Non-pigmented ciliary epithelial cell (primary cell): ENCODE measurements at regions not wholly inside any gene's neighbourhood (a gene's known extent, or its start where the extent isn't known, plus 50 kb on each side); places are given as distances from the start of the nearest gene placed in this dataset.

ENCODE experiments used
- DNase-seq: peaks from one replicate; pipeline ENCODE4 v3.0.0-alpha.2; 2010; ENCODE audit warnings: low read depth

- DNase-seq: no peak
Observed at GRCh38 chr11:29781268-29781667, 235.6 kb downstream of the KCNA4 start.

GRCh38 chr11:29780756-29781155, 236.1 kb downstream of the KCNA4 start:
- no peak for DNase-seq

- peak; percentile 26 for DNase-seq
Observed at GRCh38 chr11:29773656-29774264, 243.1 kb downstream of the KCNA4 start.

GRCh38 chr11:29756871-29757270, 260.0 kb downstream of the KCNA4 start:
- no peak for DNase-seq

GRCh38 chr11:29755474-29755873, 261.4 kb downstream of the KCNA4 start:
- no peak for DNase-seq

- DNase-seq: no peak
Observed at GRCh38 chr11:29751618-29752017, 265.2 kb downstream of the KCNA4 start.

- no peak for DNase-seq
Observed at GRCh38 chr11:29750392-29750791, 266.4 kb downstream of the KCNA4 start.

GRCh38 chr11:29734287-29734686, 282.5 kb downstream of the KCNA4 start:
- no peak for DNase-seq

- DNase-seq: no peak
Observed at GRCh38 chr11:29713831-29714320, 303.0 kb downstream of the KCNA4 start.

- no peak for DNase-seq
Observed at GRCh38 chr11:29712616-29713015, 304.2 kb downstream of the KCNA4 start.

GRCh38 chr11:29707924-29708323, 308.9 kb downstream of the KCNA4 start:
- no peak for DNase-seq

- DNase-seq: no peak
Observed at GRCh38 chr11:29685361-29685760, 331.5 kb downstream of the KCNA4 start.

- no peak for DNase-seq
Observed at GRCh38 chr11:29682856-29683255, 334.0 kb downstream of the KCNA4 start.

GRCh38 chr11:29679996-29680395, 336.8 kb downstream of the KCNA4 start:
- no peak for DNase-seq

- DNase-seq: no peak
Observed at GRCh38 chr11:29676993-29677392, 339.8 kb downstream of the KCNA4 start.

GRCh38 chr11:29669310-29669709, 347.5 kb downstream of the KCNA4 start:
- DNase-seq: no peak

GRCh38 chr11:29657709-29658108, 359.1 kb downstream of the KCNA4 start:
- DNase-seq: no peak

GRCh38 chr11:29656597-29656996, 360.2 kb downstream of the KCNA4 start:
- DNase-seq: no peak

GRCh38 chr11:29645373-29645772, 371.5 kb downstream of the KCNA4 start:
- DNase-seq: no peak

- DNase-seq: no peak
Observed at GRCh38 chr11:29641201-29641600, 375.6 kb downstream of the KCNA4 start.

GRCh38 chr11:29634744-29635143, 382.1 kb downstream of the KCNA4 start:
- DNase-seq: no peak

GRCh38 chr11:29634244-29634643, 382.6 kb downstream of the KCNA4 start:
- DNase-seq: no peak

- DNase-seq: no peak
Observed at GRCh38 chr11:29629286-29629685, 387.5 kb downstream of the KCNA4 start.

- no peak for DNase-seq
Observed at GRCh38 chr11:29628609-29629008, 388.2 kb downstream of the KCNA4 start.
